COLO668 (cell line): ENCODE measurements at regions not wholly inside any gene's neighbourhood (a gene's known extent, or its start where the extent isn't known, plus 50 kb on each side); places are given as distances from the start of the nearest gene placed in this dataset.
"Not testable (repeated sequence)": the region's sequence is repeated elsewhere in the genome, so short reads cannot be mapped to it uniquely, and the experiment has no call there.

Experiments used
- DNase-seq: peaks from one replicate; lab custom pipeline; 2025; ENCODE audit not compliant: unreplicated experiment; lab: John Stamatoyannopoulos, UW

DNA sequence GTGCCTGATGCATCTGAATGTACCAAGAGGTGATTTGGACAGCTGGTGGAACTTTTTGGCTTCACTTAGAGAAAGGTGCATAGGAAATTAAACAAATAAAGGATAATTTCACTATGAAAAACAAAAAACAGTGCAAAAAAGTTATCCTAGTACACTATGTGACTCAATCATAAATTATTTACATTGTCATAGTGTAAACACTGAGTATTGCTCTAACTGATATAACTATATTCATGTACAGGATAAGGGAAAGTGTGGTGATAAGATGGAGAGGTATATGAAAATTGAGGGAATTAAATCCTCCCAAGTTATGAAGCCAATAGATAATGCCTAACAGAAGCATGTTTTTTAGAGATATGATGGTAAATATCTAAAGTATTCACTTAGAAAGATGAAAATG is 50.2 kb upstream of the CPNE4 start:
- no peak for DNase-seq

DNA sequence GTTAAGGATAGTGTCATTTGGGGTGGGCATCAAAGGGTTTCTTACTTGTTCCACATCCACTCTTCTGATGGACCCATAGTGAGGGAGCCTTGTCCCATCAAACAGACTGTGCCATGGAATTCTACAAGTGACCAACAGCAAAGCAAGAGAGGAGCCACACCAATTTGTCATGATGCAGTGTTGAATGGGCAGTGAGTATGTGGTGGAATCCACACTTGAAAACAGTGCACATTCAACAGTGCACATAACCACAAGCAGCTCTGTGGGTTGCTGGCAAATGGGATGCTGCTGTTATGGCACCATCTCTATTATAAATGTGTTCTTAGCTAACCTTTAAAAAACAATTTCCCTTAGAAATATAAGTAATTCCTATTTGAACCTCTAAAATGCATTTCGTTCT is 52.5 kb upstream of the CPNE4 start:
- DNase-seq: no peak

DNA sequence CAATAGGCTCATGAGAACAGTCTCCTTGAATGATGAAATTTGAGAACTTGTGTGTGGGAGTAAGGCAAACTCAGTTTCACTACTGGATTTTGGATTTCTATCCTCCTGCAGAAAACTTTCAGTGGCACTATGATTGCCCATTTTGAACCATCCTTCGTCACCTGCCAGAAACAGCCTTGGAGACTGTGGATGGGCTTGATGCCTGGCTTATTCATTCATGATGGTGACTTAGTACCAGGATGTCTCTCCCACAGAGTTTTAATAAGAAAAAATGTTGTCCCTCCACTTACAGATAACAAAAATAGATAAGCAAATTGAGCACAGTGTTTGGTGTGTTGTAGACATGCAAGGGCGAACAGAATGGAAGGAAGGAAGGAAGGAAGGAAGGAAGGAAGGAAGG is 53.5 kb upstream of the CPNE4 start:
- no peak for DNase-seq

DNA sequence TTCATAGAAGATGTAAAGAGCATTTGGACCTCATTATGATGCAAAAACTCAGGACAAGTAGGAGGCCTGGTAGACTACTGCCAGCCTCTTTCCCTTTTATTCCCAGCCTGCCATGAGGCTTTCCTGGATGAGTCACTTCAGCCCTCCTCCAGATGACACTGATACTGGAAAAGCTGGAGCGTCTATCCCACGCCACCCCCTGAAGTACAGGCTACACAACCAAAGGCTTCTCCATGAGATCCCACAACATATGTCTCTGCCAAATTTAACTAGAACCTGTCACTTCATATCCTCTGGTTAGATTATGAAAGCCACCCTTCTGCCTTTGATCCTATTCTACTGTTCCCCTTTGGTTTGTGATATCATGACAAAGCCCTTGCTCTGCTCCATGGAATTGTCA is 56.1 kb upstream of the CPNE4 start:
- DNase-seq: no peak

DNA sequence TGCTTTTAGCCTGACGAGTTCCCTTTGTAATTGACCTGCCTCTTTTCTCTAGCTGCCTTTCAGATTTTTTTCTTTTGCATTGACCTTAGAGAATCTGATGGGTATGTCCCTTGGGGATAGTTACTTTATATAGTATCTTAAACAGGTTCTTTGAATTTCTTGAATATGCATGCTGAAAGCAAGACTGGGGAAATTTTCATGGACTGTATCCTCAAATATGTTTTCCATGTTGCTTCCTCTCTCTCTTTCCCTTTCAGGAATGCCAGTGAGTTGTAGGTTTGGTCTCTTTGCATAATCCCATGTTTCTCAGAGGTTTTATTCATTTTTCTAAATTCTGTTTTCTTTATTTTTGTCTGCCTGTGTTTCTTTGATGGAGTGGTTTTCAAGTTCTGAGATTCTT is 81.8 kb upstream of the CPNE4 start:
- DNase-seq: no peak

DNA sequence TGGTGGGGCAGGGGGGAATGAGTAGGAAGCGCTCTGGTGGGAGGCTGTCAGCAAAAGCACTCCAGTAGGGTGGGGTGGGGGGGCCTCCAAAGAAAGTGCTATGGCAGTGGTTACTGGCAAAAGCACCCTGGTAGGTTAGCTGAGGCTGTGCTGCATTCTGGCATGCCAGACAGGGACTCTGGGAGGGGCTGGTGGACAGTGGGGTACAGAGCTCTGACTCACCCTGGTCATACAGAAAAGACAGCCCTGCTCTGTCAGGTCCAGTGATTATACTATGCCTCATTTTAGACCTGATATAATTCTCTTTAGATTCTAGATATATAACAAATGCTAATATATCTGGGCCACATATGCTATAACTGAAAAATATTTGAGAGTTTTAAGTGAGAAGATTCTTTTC is 82.8 kb upstream of the CPNE4 start:
- DNase-seq: no peak

- DNase-seq: no peak
Measured at GRCh38 chr3:132119531-132119930, 84.7 kb upstream of the CPNE4 start.

GRCh38 chr3:132124096-132124495 is 89.3 kb upstream of the CPNE4 start:
- no peak for DNase-seq

- no peak for DNase-seq
Measured at GRCh38 chr3:132124651-132125284, 90.0 kb upstream of the CPNE4 start.

DNA sequence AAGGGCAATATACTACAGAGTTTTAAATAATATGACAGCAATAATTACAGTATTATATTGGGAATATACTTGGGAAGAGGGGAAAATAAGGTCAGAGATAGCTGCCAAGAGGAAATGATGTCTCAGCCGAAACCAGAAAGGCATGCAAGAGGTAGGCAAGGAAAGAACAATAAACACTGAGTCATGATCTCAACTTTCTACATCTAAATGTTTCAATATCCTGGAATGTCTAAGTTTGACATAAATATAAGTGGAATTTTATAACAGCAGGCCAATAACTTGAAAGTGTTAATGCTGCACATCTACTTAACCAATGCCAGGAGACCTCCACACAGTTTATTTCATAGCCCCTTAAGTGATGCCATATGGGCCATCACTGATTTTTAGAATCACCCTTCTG is 99.8 kb upstream of the CPNE4 start:
- no peak for DNase-seq

GRCh38 chr3:132135628-132136333 is 101.0 kb upstream of the CPNE4 start:
- DNase-seq: no peak

DNA sequence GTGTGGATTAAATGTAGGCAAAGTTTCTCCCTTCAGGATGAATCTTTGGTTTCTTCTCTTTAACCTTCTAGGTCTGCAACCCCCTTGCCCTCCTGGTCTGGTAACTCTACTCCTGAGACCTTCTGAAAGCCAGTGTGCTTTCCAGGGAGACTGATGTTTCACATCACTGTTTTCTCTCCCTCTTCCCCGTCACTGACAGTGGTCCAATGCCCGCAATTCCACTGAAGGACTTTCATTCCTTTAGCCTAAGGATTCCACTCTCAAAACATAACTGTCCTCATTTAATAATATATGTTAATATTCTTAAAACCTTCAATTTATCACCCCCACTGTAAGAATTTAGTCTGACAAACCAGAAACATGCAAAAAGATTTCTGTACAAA is 101.5 kb upstream of the CPNE4 start:
- no peak for DNase-seq

DNA sequence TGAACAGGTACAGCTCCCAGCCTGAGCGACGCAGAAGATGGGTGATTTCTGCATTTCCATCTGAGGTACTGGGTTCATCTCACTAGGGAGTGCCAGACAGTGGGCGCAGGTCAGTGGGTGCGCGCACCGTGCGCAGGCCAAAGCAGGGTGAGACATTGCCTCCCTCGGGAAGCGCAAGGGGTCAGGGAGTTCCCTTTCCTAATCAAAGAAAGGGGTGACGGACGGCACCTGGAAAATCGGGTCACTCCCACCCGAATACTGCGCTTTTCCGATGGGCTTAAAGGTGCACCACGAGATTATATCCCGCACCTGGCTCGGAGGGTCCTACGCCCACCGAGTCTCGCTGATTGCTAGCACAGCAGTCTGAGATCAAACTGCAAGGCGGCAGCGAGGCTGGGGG is 102.1 kb upstream of the CPNE4 start:
- DNase-seq: not testable (repeated sequence)

DNA sequence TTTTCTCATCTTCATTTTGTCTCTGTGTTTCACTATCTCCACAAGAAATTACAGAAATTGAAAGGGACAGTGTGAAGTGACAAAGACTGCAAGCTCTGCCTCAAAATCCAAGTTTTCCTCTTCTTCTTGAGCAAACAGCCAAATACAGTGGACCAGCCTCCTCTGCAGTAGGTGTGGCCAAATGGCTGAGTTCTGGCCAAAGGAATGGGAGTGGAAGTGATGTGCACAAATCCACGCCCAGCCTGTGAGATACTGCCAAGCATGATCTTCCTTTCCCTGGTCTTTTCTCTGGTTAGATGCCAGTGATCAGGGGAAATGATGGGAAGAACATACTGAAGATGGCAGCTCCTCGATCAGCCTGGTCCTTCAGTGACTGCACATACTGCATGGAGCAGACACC is 111.0 kb upstream of the CPNE4 start:
- DNase-seq: no peak

DNA sequence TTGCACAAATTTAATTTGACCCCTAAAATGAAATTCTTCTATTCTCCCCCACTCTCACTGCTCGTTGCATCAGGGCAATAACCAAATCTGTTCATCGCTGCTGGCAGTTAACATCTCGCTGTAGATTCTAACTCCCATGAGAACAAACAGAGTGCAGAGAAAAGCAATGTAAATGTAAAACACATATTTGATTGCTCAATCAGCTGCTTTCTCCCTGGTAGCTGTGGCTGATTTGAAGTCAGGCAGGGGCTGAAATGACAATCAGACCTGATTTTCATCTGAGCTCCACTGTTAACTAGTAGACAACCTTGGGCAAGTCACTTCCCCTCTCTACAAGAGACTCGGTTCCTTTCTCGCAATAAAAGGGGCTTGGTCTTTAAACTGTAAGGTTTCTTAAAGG is 119.8 kb upstream of the CPNE4 start:
- no peak for DNase-seq

DNA sequence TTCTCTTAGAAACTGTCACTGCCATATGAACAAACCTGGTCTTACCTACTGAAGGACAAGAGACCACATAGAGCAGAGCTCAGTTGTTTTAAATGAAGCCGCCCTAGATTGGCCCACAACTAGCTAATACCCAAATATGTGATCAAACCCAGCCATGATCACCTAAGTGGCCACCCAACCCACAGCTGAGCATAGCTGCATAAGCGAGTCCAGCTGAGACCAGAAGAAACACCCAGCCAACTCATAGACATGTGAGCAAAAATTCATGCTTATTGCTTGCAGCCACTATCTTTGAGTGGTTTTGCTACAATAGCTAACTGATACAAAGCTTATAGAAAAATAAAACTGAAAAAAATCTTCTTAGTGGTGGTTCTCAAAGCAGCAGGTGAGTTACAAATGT is 124.3 kb upstream of the CPNE4 start:
- DNase-seq: no peak

- no peak for DNase-seq
Measured at GRCh38 chr3:132160198-132160597, 125.4 kb upstream of the CPNE4 start.

- DNase-seq: no peak
Measured at GRCh38 chr3:132161608-132162007, 126.8 kb upstream of the CPNE4 start.

DNA sequence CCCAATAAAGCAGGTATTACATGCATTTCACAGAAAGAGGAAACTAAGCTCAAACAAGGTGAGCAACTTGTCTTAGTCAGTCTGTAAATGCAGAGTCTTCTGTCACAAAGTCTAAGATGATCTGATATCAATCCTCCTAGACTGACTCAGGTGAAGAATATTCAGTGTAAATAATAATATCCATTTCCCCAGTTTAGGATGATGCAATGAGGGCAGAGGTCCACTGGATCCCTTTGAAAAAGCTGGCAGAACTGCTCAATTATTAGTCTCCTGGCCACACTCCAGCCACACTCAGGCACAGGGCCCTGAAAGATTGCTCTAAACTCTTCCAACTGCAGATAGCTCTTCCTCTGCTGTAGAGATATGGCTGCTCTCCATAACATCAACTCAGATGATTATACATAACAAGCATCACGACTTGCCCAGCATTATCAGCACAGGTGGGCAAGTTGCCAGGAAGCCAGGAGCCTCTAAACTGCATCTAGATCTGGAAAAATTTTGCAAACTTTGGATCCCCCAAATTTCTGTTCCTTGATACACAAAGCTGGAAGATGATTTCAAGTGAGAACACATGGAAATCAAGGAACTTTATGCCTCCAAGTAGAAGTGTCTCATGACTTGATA is 129.8 kb upstream of the CPNE4 start:
- DNase-seq: no peak

DNA sequence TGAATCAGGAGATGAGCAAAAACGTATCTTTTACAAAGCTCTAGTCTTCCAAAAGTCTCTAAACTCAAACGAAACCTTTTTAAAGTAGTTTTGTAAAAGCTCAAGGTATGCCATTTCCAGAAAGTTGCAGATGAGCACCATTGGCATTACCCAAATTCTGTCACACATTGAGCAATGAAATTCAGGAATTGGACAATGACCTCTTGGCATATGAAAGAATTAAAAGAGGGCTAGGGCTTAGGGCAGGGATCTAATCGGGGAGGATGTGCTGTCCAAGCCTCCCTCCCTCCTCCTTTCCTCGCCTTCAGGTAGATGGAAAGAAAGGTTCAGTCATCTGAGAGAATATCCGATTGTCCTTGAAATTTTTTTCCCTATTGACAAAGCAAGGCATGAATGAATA is 133.1 kb upstream of the CPNE4 start:
- no peak for DNase-seq

DNA sequence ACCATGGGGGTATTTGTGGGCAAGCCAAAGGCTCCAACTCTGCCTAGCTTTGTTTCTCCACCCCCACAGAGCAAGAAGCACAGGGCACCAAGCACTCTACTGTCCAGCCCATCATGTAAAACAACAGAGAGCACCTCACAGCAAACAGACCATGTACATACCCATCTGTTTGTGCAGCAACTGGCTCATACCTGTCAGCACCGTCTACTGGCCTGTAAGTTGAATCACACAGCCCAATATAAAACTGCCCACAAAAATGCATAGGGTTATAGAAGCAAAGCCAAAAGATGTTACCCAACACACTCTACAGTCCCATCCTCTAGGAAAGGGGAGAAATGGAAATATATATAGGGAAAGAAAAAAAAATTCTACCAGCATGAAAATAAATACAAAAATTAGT is 139.7 kb upstream of the CPNE4 start:
- no peak for DNase-seq

- DNase-seq: peak; percentile 17
Measured at GRCh38 chr3:132180337-132180791, 136.8 kb upstream of the ACP3 start.

DNA sequence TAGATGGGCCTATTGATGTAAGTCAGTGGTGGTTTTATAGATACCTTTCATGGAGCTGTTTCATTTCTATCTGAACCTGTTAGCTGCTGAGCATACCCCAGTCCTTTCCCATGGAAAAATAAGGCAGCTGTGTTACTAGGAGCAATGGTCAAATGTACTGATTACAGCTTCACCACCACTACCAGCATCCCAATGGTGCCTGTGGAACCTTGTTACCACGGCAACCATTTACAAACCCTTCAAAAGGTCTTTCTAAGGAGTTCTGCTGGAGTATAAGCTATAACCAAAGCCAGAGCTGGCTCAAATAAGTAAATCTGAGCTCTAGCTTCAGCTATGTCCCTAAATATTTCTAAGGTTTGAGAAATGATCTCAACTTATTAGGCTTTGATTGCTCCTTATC is 133.4 kb upstream of the ACP3 start:
- DNase-seq: no peak
